GM12891 (cell line): ENCODE measurements at regions not wholly inside any gene's neighbourhood (a gene's known extent, or its start where the extent isn't known, plus 50 kb on each side); places are given as distances from the start of the nearest gene placed in this dataset.

ENCODE experiments used
- POLR2A ChIP-seq: IDR thresholded peaks from 2 replicates; pipeline ENCODE4 v1.6.1; 2011; ENCODE audit warnings: low read depth, low read length, control low read depth
- POLR2AphosphoS5 ChIP-seq: IDR thresholded peaks from 2 replicates; pipeline ENCODE4 v1.6.1; 2011; ENCODE audit warnings: low read depth, low read length, control low read depth
- POU2F2 ChIP-seq: IDR thresholded peaks from 2 replicates; pipeline ENCODE4 v1.6.1; 2011; ENCODE audit warnings: low read depth, mild to moderate bottlenecking, control low read depth, low read length, moderate library complexity
- SPI1 ChIP-seq: IDR thresholded peaks from 2 replicates; pipeline ENCODE4 v1.6.1; 2011; ENCODE audit warnings: low read depth, low read length, control low read depth
- TAF1 ChIP-seq: IDR thresholded peaks from 2 replicates; pipeline ENCODE4 v1.6.1; 2011; ENCODE audit warnings: low read depth, low read length, control low read depth

DNA sequence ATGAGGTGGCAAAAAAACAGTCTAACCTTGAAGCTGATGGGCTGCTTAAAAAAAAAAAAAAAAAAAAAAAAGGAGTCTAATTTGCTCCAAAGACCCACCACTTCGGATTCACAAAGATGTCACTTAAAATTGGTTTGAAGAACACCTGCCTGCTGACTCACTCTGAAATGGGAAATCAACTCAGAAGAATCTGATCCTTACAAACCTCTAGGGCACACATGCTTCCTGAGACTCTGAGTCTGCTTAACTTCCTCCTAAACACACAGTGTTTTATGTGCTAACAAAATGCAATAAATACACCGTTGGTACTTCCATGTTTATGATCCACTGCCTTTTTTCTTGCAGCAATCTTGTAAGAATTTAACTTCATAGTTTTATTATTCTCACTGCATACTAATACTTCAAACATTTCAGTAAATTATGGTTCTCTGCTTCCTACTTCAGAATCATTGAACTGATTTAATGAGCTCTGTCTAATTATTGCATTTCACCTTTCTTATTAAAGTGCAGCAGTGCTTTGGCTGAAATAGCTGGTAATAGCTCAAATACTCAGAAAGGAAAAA is 73.0 kb upstream of the FRMD4B start:
- TF ChIP-seq SPI1: no peak
- no peak for TF ChIP-seq TAF1
- TF ChIP-seq POU2F2: no peak
- TF ChIP-seq POLR2AphosphoS5: no peak
- TF ChIP-seq POLR2A: no peak
